ACC112 (cell line): ENCODE measurements at regions not wholly inside any gene's neighbourhood (a gene's known extent, or its start where the extent isn't known, plus 50 kb on each side); places are given as distances from the start of the nearest gene placed in this dataset.
"Not testable (repeated sequence)": the region's sequence is repeated elsewhere in the genome, so short reads cannot be mapped to it uniquely, and the experiment has no call there.

Experiments
- H2AFZ ChIP-seq: fragments of 200-600 bp; sonication (generic); one replicate; pipeline ENCODE4 v1.6.0; 2017; ENCODE audit warnings: antibody characterized with exemption, low read length; ENCODE audit not compliant: unreplicated experiment
- H3K27ac ChIP-seq: fragments of 200-600 bp; sonication (generic); 2 replicates; pipeline ENCODE4 v1.5.1; 2014; ENCODE audit warnings: low read depth, mild to moderate bottlenecking, antibody characterized with exemption, low read length, moderate library complexity
- H3K27me3 ChIP-seq: fragments of 200-600 bp; sonication (generic); 2 replicates; pipeline ENCODE4 v1.6.1; 2014; ENCODE audit warnings: mild to moderate bottlenecking, antibody characterized with exemption, low read length, moderate library complexity, mixed read lengths; ENCODE audit not compliant: insufficient read depth
- H3K36me3 ChIP-seq: fragments of 200-600 bp; sonication (generic); 2 replicates; pipeline ENCODE4 v1.6.1; 2016; ENCODE audit warnings: mild to moderate bottlenecking, antibody characterized with exemption, low read length, moderate library complexity, mixed read lengths; ENCODE audit not compliant: insufficient read depth
- H3K4me1 ChIP-seq: fragments of 200-600 bp; sonication (generic); one replicate; pipeline ENCODE4 v1.6.1; 2016; ENCODE audit warnings: low read length, mixed read lengths; ENCODE audit not compliant: insufficient read depth, unreplicated experiment, control insufficient read depth
- H3K4me3 ChIP-seq: fragments of 200-600 bp; sonication (generic); 2 replicates; pipeline ENCODE4 v1.5.1; 2014; ENCODE audit warnings: mild to moderate bottlenecking, low read depth, low read length
- H3K79me2 ChIP-seq: fragments of 200-600 bp; sonication (generic); one replicate; pipeline ENCODE4 v1.6.0; 2016; ENCODE audit warnings: low read length; ENCODE audit not compliant: control insufficient read depth, unreplicated experiment, insufficient read depth

- no peak overlapping the region for H3K4me3 ChIP-seq
- H3K27ac ChIP-seq: no peak overlapping the region
- no peaks in the 10 kb centered on the region for H3K4me1 ChIP-seq
- no peaks in the 10 kb centered on the region for H3K27me3 ChIP-seq
- no peak overlapping the region for H2AFZ ChIP-seq
- H3K79me2 ChIP-seq: no peaks in the 10 kb centered on the region
- H3K36me3 ChIP-seq: no peaks in the 10 kb centered on the region
These were observed 61.7 kb downstream of the KPNA2 start for GRCh38 chr17:68097161-68097805.

GRCh38 chr17:68099341-68099753 lies 63.8 kb downstream of the KPNA2 start:
- H3K27me3 ChIP-seq, H3K4me3 ChIP-seq, H2AFZ ChIP-seq, H3K79me2 ChIP-seq, H3K4me1 ChIP-seq, H3K36me3 ChIP-seq, H3K27ac ChIP-seq: not testable (repeated sequence)

GRCh38 chr17:68100000-68100641 lies 64.6 kb downstream of the KPNA2 start:
- no peaks in the 10 kb centered on the region for H3K79me2 ChIP-seq
- no peaks in the 10 kb centered on the region for H3K36me3 ChIP-seq
- no peak overlapping the region for H3K4me3 ChIP-seq
- peaks cover 5% of the 10 kb centered on the region for H3K4me1 ChIP-seq
- H3K27ac ChIP-seq: no peak overlapping the region
- no peaks in the 10 kb centered on the region for H3K27me3 ChIP-seq
- no peak overlapping the region for H2AFZ ChIP-seq

GRCh38 chr17:68101075-68101986 lies 65.8 kb downstream of the KPNA2 start:
- peak overlapping the region; percentile 91 for H2AFZ ChIP-seq
- no peaks in the 10 kb centered on the region for H3K36me3 ChIP-seq
- H3K27ac ChIP-seq: no peak overlapping the region
- H3K79me2 ChIP-seq: no peaks in the 10 kb centered on the region
- H3K4me3 ChIP-seq: peak overlapping the region; percentile 84
- no peaks in the 10 kb centered on the region for H3K27me3 ChIP-seq
- H3K4me1 ChIP-seq: peaks cover 5% of the 10 kb centered on the region

GRCh38 chr17:68101987-68102314 lies 66.4 kb downstream of the KPNA2 start:
- Histone ChIP-seq H3K27ac (no peak overlapping the region), H3K36me3 (no peaks in the 10 kb centered on the region), H2AFZ (peak overlapping the region; percentile 91), H3K27me3 (no peaks in the 10 kb centered on the region), H3K79me2 (no peaks in the 10 kb centered on the region), H3K4me3 (peak overlapping the region; percentile 84), H3K4me1 (peaks cover 5% of the 10 kb centered on the region)

GRCh38 chr17:68102318-68102758 lies 66.8 kb downstream of the KPNA2 start:
- no peak overlapping the region for H2AFZ ChIP-seq
- H3K27me3 ChIP-seq: no peaks in the 10 kb centered on the region
- H3K79me2 ChIP-seq: peaks cover 1% of the 10 kb centered on the region
- H3K36me3 ChIP-seq: no peaks in the 10 kb centered on the region
- H3K4me1 ChIP-seq: peaks cover 5% of the 10 kb centered on the region
- H3K4me3 ChIP-seq: peak overlapping the region; percentile 84
- no peak overlapping the region for H3K27ac ChIP-seq

GRCh38 chr17:68103148-68103547 lies 67.6 kb downstream of the KPNA2 start:
- H3K4me1 ChIP-seq: peaks cover 5% of the 10 kb centered on the region
- H2AFZ ChIP-seq: no peak overlapping the region
- H3K27me3 ChIP-seq: no peaks in the 10 kb centered on the region
- peak overlapping the region; percentile 84 for H3K4me3 ChIP-seq
- peaks cover 3% of the 10 kb centered on the region for H3K36me3 ChIP-seq
- no peak overlapping the region for H3K27ac ChIP-seq
- peaks cover 5% of the 10 kb centered on the region for H3K79me2 ChIP-seq

- no peak overlapping the region for H3K27ac ChIP-seq
- H3K36me3 ChIP-seq: peaks cover 8% of the 10 kb centered on the region
- H2AFZ ChIP-seq: no peak overlapping the region
- H3K79me2 ChIP-seq: peaks cover 5% of the 10 kb centered on the region
- no peaks in the 10 kb centered on the region for H3K27me3 ChIP-seq
- H3K4me1 ChIP-seq: peaks cover 5% of the 10 kb centered on the region
- no peak overlapping the region for H3K4me3 ChIP-seq
These were observed 70.5 kb downstream of the KPNA2 start for GRCh38 chr17:68106085-68106484.

GRCh38 chr17:68107373-68107772 lies 71.8 kb downstream of the KPNA2 start:
- H3K79me2 ChIP-seq: peaks cover 5% of the 10 kb centered on the region

GRCh38 chr17:68108313-68109000 lies 72.9 kb downstream of the KPNA2 start:
- Histone ChIP-seq H2AFZ (no peak overlapping the region), H3K4me3 (no peak overlapping the region), H3K4me1 (no peaks in the 10 kb centered on the region), H3K36me3 (peaks cover 8% of the 10 kb centered on the region), H3K27me3 (no peaks in the 10 kb centered on the region), H3K79me2 (peaks cover 5% of the 10 kb centered on the region), H3K27ac (no peak overlapping the region)

More at GRCh38 chr17:68107373-68107772, 71.8 kb downstream of the KPNA2 start:
- peaks cover 8% of the 10 kb centered on the region for H3K36me3 ChIP-seq
- no peaks in the 10 kb centered on the region for H3K27me3 ChIP-seq
- no peak overlapping the region for H3K27ac ChIP-seq
- no peak overlapping the region for H3K4me3 ChIP-seq
- H2AFZ ChIP-seq: no peak overlapping the region
- peaks cover 5% of the 10 kb centered on the region for H3K4me1 ChIP-seq
